ENCODE measurements at regions not wholly inside any gene's neighbourhood (a gene's known extent, or its start where the extent isn't known, plus 50 kb on each side); places are given as distances from the start of the nearest gene placed in this dataset.

DNA sequence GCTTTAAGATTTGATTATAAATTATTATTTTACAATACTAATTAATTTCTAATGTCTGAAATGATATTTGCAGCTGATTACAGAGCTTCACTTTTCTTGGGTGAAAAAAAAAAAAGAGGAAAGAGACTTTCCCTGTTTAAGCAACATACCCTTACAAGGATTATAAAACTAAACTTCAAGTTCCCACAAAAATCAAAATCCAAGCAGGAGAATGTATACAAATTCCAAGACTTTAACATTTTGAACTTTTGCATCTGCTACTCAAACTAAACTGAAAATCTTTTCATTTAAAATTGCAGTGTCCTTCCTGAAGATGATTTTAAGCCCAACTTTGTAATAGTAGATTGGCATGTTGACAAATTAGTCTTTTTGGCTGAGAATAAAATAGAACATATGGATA, 742.4 kb upstream of the INTU start:
- H3K27me3 ChIP-seq: no peaks in the 10 kb centered on the region
- no peak overlapping the region for H3K4me2 ChIP-seq
- H3K36me3 ChIP-seq: no peaks in the 10 kb centered on the region
- no peaks in the 10 kb centered on the region for H4K20me1 ChIP-seq
- H3K9me3 ChIP-seq: no peaks in the 10 kb centered on the region
- H3K27ac ChIP-seq: no peak overlapping the region
- no peaks in the 10 kb centered on the region for H3K4me1 ChIP-seq
- TF ChIP-seq Cebpa-rat (IDR thresholded peaks at IDR 0.05): no peak
- H3K4me3 ChIP-seq: no peak overlapping the region
- H3K9ac ChIP-seq: no peak overlapping the region

DNA sequence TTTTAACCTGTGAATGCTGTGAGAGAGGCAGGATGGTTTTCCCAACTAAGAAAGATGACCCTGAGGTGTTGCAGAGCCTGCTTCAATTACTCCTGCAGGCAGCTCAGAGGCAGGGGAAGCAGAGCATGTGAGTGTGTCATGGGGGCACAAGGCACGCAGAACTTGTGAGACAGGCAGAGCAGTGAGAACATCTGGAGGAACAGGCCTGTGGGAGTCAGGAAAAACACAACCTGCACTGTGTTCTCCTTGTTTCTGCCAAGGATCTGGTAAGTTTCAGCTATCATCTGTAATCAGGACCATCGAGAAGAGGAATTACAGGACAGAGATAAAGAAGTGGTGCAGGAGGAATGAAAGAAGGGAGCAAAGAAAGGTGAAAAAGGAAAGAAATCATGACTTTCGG, 741.8 kb upstream of the INTU start:
- Histone ChIP-seq H3K27ac (no peak overlapping the region), H3K9ac (no peak overlapping the region)

DNA sequence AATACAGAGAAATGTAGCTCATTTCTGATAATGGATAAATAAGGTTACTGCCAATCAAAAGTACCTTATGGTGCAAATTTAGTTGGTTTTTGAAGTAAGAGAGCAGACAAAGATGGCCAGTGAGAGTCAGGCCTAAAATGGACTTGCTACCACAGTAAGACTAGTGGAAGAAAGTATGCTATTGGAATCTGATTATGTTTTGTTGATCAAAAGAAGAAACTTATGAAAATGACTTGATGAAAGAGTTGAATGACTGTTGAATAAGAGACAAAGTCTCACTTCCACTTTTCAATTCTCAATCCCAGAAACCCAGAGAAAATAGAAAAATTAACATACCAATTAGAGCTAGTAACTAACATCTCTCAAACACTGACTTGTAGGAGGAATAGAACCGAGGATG, 737.8 kb upstream of the INTU start:
- no peak overlapping the region for H3K27ac ChIP-seq
- H3K4me3 ChIP-seq: no peak overlapping the region
- no peak overlapping the region for H3K9ac ChIP-seq
- H4K20me1 ChIP-seq: no peaks in the 10 kb centered on the region
- no peaks in the 10 kb centered on the region for H3K4me1 ChIP-seq
- peaks cover 24% of the 10 kb centered on the region for H3K9me3 ChIP-seq
- no peak for TF ChIP-seq Cebpa-rat (IDR thresholded peaks at IDR 0.05)
- H3K4me2 ChIP-seq: no peak overlapping the region
- no peaks in the 10 kb centered on the region for H3K27me3 ChIP-seq
- no peaks in the 10 kb centered on the region for H3K36me3 ChIP-seq

More for the DNA sequence above, 741.8 kb upstream of the INTU start:
- Histone ChIP-seq H3K27me3 (no peaks in the 10 kb centered on the region), H3K9me3 (peaks cover 1% of the 10 kb centered on the region; the same call in 1 of the 2 replicates), H3K4me1 (no peaks in the 10 kb centered on the region), H3K4me3 (no peak overlapping the region), H4K20me1 (no peaks in the 10 kb centered on the region), H3K36me3 (no peaks in the 10 kb centered on the region), H3K4me2 (no peak overlapping the region)
- no peak for TF ChIP-seq Cebpa-rat (IDR thresholded peaks at IDR 0.05)

DNA sequence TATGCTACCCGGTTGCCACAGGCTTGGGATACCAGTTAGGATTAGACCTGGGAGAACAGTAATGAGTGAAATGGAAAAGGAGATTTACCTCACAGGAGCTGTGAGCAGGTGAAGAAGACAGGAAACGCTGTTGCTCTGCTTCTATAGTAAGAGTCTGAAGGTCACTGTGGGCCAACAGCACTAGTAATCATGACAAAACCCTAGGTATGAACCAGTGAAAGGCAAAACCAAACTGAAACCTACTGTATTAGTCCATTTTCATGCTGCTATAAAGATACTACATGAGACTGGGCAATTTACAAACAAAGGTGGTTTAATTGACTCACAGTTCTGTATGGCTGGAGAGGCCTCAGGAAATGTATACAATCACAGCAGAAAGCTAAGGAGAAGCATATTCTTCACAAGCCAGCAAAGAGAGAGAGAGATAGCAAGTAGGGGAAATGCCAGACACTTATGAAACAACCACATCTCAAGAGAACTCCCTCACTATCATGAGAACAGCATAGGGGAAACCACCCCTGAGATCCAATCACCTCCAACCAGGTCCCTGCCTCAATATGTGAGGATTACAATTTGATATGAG, 736.7 kb upstream of the INTU start:
- no peak overlapping the region for H3K4me2 ChIP-seq
- no peaks in the 10 kb centered on the region for H3K36me3 ChIP-seq
- peaks cover 24% of the 10 kb centered on the region for H3K9me3 ChIP-seq
- no peaks in the 10 kb centered on the region for H3K27me3 ChIP-seq
- no peak for TF ChIP-seq Cebpa-rat (IDR thresholded peaks at IDR 0.05)
- no peak overlapping the region for H3K27ac ChIP-seq
- no peaks in the 10 kb centered on the region for H4K20me1 ChIP-seq
- no peak overlapping the region for H3K4me3 ChIP-seq
- H3K4me1 ChIP-seq: no peaks in the 10 kb centered on the region
- no peak overlapping the region for H3K9ac ChIP-seq

DNA sequence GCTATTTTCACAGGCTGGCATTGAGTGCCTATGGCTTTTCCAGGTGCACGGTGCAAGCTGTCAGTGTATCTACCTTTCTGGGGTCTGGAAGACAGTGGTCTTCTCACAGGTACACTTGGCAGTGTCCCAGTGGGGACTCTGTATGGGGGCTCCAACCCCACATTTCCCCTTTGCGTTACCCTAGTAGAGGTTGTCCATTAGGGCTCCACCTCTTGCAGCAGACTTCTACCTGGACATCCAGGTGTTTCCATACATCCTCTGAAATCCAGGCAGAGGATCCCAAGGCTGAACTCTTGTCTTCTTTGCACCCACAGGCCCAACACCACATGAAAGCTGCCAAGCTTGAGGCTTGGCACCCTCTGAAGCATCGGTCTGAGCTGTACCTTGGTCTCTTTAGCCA, 735.7 kb upstream of the INTU start:
- H3K27ac ChIP-seq: no peak overlapping the region
- H3K9ac ChIP-seq: no peak overlapping the region
- H3K27me3 ChIP-seq: no peaks in the 10 kb centered on the region
- H3K36me3 ChIP-seq: no peaks in the 10 kb centered on the region
- no peak for TF ChIP-seq Cebpa-rat (IDR thresholded peaks at IDR 0.05)
- H3K4me2 ChIP-seq: no peak overlapping the region
- H3K4me1 ChIP-seq: no peaks in the 10 kb centered on the region
- H3K4me3 ChIP-seq: no peak overlapping the region
- H3K9me3 ChIP-seq: peaks cover 24% of the 10 kb centered on the region
- no peaks in the 10 kb centered on the region for H4K20me1 ChIP-seq

DNA sequence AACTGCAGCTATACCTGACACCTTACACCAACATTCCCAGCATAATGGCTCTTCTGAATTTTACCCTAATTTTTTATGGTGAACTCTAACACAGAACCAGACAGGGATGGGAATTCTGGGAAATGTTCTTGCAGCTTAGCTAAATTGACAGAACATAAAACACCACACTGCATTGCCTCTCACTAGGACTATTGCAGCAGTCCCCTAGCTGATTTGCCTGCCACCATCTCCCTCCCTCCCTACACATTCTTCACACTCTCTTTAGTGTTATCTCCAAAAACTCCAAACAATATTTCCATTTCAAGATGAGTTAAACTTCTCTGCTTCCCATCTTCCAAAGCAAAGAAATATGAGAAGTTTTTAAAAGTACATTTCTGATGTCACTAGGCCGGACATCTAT, 733.9 kb upstream of the INTU start:
- H3K4me3 ChIP-seq: no peak overlapping the region
- no peaks in the 10 kb centered on the region for H3K27me3 ChIP-seq
- H3K4me1 ChIP-seq: no peaks in the 10 kb centered on the region
- peaks cover 24% of the 10 kb centered on the region for H3K9me3 ChIP-seq
- H3K36me3 ChIP-seq: no peaks in the 10 kb centered on the region
- H3K27ac ChIP-seq: no peak overlapping the region
- TF ChIP-seq Cebpa-rat (IDR thresholded peaks at IDR 0.05): no peak
- no peak overlapping the region for H3K4me2 ChIP-seq
- H4K20me1 ChIP-seq: no peaks in the 10 kb centered on the region
- H3K9ac ChIP-seq: no peak overlapping the region

DNA sequence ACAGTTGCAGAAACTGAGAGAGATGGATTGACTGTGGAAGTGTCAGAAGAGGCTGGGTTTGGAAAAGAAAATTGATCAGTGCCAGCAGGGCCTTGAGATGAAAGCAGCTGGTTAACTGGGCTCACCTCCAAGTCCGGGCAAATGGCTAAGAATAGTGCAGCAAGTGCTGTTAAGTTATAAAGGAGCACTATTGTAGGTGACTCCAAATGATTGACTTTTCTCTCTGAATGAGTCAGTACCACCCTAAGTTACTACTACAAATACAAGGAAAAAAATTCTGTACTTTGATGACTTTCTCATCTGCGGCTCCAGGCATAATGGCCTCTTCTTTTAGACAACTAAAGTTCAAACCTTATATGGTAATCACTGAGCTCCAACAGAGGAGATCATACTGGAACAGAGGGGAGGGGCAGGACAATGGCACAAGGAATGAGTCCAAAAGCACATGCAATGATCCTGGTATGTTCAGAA, 733.4 kb upstream of the INTU start:
- Histone ChIP-seq H3K36me3 (no peaks in the 10 kb centered on the region), H3K27ac (no peak overlapping the region), H3K9me3 (peaks cover 24% of the 10 kb centered on the region), H3K27me3 (no peaks in the 10 kb centered on the region), H3K4me3 (no peak overlapping the region), H3K4me2 (no peak overlapping the region), H3K9ac (no peak overlapping the region), H4K20me1 (no peaks in the 10 kb centered on the region), H3K4me1 (no peaks in the 10 kb centered on the region)
- no peak for TF ChIP-seq Cebpa-rat (IDR thresholded peaks at IDR 0.05)

DNA sequence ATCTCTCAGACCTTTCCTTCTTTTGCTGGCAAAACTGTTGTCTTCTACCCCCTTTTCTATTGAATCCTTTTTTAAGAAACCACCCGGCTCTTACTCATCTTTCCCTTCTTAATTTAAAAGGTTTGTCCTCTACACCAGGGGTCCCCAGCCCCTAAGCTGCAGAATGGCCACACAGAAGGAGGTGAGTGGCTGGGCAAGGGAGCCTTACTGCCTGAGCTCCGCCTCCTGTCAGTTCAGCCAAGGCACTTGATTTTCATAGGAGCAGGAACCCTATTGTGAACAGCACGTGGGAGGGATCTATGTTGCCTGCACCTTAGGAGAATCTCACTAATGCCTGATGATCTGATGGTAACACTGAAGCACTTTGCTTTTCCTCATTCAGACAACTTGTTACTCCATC, 726.3 kb upstream of the INTU start:
- H3K4me1 ChIP-seq: no peaks in the 10 kb centered on the region
- TF ChIP-seq Cebpa-rat (IDR thresholded peaks at IDR 0.05): no peak
- no peak overlapping the region for H3K4me2 ChIP-seq
- no peaks in the 10 kb centered on the region for H4K20me1 ChIP-seq
- H3K36me3 ChIP-seq: no peaks in the 10 kb centered on the region
- no peak overlapping the region for H3K27ac ChIP-seq
- H3K9ac ChIP-seq: no peak overlapping the region
- H3K27me3 ChIP-seq: no peaks in the 10 kb centered on the region
- no peaks in the 10 kb centered on the region for H3K9me3 ChIP-seq
- H3K4me3 ChIP-seq: no peak overlapping the region

DNA sequence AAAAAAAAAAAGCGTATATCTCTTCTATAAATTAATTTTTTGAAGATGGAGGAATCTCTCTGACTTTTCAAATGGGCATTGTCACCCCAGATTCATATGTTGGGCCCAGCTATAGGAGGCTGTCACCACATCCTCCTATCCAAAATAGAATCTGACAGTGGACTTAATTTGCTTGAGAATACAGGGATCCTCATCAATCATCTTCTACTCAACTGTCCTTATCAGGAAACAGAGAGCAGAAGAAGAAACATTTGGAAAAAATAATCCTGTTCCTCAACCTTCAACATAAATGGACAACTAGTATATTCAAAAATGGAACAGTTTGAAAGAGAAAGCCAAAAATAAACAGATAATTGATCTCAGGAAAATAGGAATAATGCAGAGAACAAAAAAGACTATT, 725.4 kb upstream of the INTU start:
- Histone ChIP-seq H4K20me1 (no peaks in the 10 kb centered on the region), H3K4me2 (no peak overlapping the region), H3K4me1 (no peaks in the 10 kb centered on the region), H3K9me3 (no peaks in the 10 kb centered on the region), H3K27ac (no peak overlapping the region), H3K9ac (no peak overlapping the region), H3K27me3 (no peaks in the 10 kb centered on the region), H3K36me3 (no peaks in the 10 kb centered on the region), H3K4me3 (no peak overlapping the region)
- no peak for TF ChIP-seq Cebpa-rat (IDR thresholded peaks at IDR 0.05)

DNA sequence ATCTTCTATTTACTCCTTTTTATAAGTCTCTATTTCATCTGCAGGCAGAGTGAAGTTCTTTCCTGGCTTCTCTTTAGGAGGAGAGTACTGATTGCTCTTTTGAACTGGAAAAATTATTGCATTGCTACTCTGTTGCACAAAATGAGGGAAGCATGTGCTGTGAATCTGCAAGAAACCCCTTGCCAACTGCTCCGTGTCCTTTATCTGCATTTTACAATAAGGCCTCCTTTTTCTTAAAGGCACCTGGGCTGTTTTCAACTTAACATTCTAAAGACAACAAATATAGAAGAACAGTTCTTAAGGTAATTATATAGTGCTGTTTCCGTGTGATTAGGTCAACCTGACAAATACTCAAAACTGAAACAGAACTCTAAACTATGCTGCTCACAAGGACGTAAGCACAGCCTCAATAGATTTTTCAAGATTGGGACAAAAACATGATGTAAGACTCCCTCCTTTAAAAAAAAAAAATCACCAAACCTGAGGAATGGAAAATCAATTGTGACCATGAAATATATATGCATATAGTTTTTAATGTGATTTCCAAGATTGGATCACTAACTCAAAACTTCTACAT, 716.6 kb upstream of the INTU start:
- H3K9me3 ChIP-seq: no peaks in the 10 kb centered on the region

More for the DNA sequence above, 716.6 kb upstream of the INTU start:
- H3K27me3 ChIP-seq: no peaks in the 10 kb centered on the region
- H3K4me1 ChIP-seq: no peaks in the 10 kb centered on the region
- no peak overlapping the region for H3K9ac ChIP-seq
- H3K4me3 ChIP-seq: no peak overlapping the region
- no peak for TF ChIP-seq Cebpa-rat (IDR thresholded peaks at IDR 0.05)
- no peak overlapping the region for H3K27ac ChIP-seq
- H4K20me1 ChIP-seq: no peaks in the 10 kb centered on the region
- H3K36me3 ChIP-seq: no peaks in the 10 kb centered on the region
- no peak overlapping the region for H3K4me2 ChIP-seq

Measured in BLaER1 (cell line).